Hepatocyte (in vitro differentiated cells): ENCODE measurements at regions not wholly inside any gene's neighbourhood (a gene's known extent, or its start where the extent isn't known, plus 50 kb on each side); places are given as distances from the start of the nearest gene placed in this dataset.
A peak's percentile ranks its signal among the peaks of the same experiment; 100 is the strongest.

Source experiments
- DNase-seq: peaks from one replicate; pipeline ENCODE4 v3.0.0-alpha.2; 2016; ENCODE audit warnings: low spot score
- H2AFZ ChIP-seq: fragments of 200-600 bp; sonication (generic); 2 replicates; pipeline ENCODE4 v1.6.0; 2016; ENCODE audit warnings: antibody characterized with exemption, mild to moderate bottlenecking
- H3K27ac ChIP-seq: fragments of 200-600 bp; sonication (generic); 2 replicates; pipeline ENCODE4 v1.5.1; 2016; ENCODE audit warnings: mild to moderate bottlenecking
- H3K27me3 ChIP-seq: fragments of 200-600 bp; sonication (generic); 2 replicates; pipeline ENCODE4 v1.6.1; 2016
- H3K36me3 ChIP-seq: fragments of 200-600 bp; sonication (generic); replicated peaks from 2 replicates; pipeline ENCODE4 v1.5.1; 2016; ENCODE audit warnings: low read depth; ENCODE audit not compliant: insufficient read depth
- H3K4me1 ChIP-seq: fragments of 200-600 bp; sonication (generic); 2 replicates; pipeline ENCODE4 v1.5.1; 2016; ENCODE audit warnings: mild to moderate bottlenecking, moderate library complexity; ENCODE audit not compliant: insufficient read depth
- H3K4me2 ChIP-seq: fragments of 200-600 bp; sonication (generic); 2 replicates; pipeline ENCODE4 v1.6.0; 2016
- H3K4me3 ChIP-seq: fragments of 200-600 bp; sonication (generic); 2 replicates; pipeline ENCODE4 v1.5.1; 2016; ENCODE audit warnings: mild to moderate bottlenecking
- H3K79me2 ChIP-seq: fragments of 200-600 bp; sonication (generic); 2 replicates; pipeline ENCODE4 v1.6.0; 2017; ENCODE audit warnings: mild to moderate bottlenecking
- H3K9me2 ChIP-seq: fragments of 200-600 bp; sonication (generic); replicated peaks from 2 replicates; pipeline ENCODE4 v1.6.0; 2017; ENCODE audit warnings: mild to moderate bottlenecking; ENCODE audit not compliant: insufficient read depth
- H3K9me3 ChIP-seq: fragments of 200-600 bp; sonication (generic); 2 replicates; pipeline ENCODE4 v1.5.1; 2016; ENCODE audit warnings: low read depth, mild to moderate bottlenecking
- H4K20me1 ChIP-seq: fragments of 200-600 bp; sonication (generic); 2 replicates; pipeline ENCODE4 v1.6.0; 2016; ENCODE audit warnings: mild to moderate bottlenecking; ENCODE audit not compliant: insufficient read depth, poor library complexity, severe bottlenecking
- CTCF ChIP-seq: fragments of 200-600 bp; sonication (generic); IDR thresholded peaks from 2 replicates; pipeline ENCODE4 v1.5.1; 2016; ENCODE audit warnings: antibody characterized with exemption, mild to moderate bottlenecking; ENCODE audit not compliant: poor library complexity
- EZH2 ChIP-seq: fragments of 200-600 bp; sonication (generic); IDR thresholded peaks from 2 replicates; pipeline ENCODE4 v1.6.1; 2016; ENCODE audit warnings: antibody characterized with exemption, mild to moderate bottlenecking, borderline replicate concordance
- EZH2phosphoT487 ChIP-seq: fragments of 200-600 bp; sonication (generic); IDR thresholded peaks from one replicate; pipeline ENCODE4 v1.6.1; 2018; ENCODE audit warnings: antibody characterized with exemption, mild to moderate bottlenecking, low read depth, moderate library complexity; ENCODE audit not compliant: unreplicated experiment, severe bottlenecking
- WGBS: methylation state at CpG from one replicate; pipeline ENCODE4 v1.1.6; 2016; ENCODE audit warnings: low lambda C conversion rate; ENCODE audit errors: missing lambda C conversion rate; 5-methylcytosine and 5-hydroxymethylcytosine counted together

- no peaks in the 10 kb centered on the region for H3K27me3 ChIP-seq
- DNase-seq, result no peak
- H3K4me3 ChIP-seq, result no peak overlapping the region
- no peak for TF ChIP-seq CTCF
- TF ChIP-seq EZH2, result no peak
- TF ChIP-seq EZH2phosphoT487, result no peak
- H3K27ac ChIP-seq, result no peak overlapping the region
- no peaks in the 10 kb centered on the region for H3K36me3 ChIP-seq
- no peaks in the 10 kb centered on the region for H4K20me1 ChIP-seq
- no peaks in the 10 kb centered on the region for H3K9me3 ChIP-seq
- 23% methylated on average over 4 of the region's 4 CpGs for WGBS
- H2AFZ ChIP-seq, result no peak overlapping the region
- peaks cover 21% of the 10 kb centered on the region for H3K4me1 ChIP-seq
- peak overlapping the region; percentile 41 for H3K4me2 ChIP-seq
- H3K9me2 ChIP-seq, result no peaks in the 10 kb centered on the region
- H3K79me2 ChIP-seq, result no peaks in the 10 kb centered on the region
These were observed 272.0 kb downstream of the LNPK start for GRCh38 chr2:175730050-175730449.

GRCh38 chr2:175729049-175729706 lies 272.9 kb downstream of the LNPK start:
- Histone ChIP-seq H3K4me1 (peaks cover 21% of the 10 kb centered on the region), H3K4me3 (no peak overlapping the region), H3K9me3 (no peaks in the 10 kb centered on the region), H3K4me2 (no peak overlapping the region), H4K20me1 (no peaks in the 10 kb centered on the region), H2AFZ (no peak overlapping the region), H3K36me3 (no peaks in the 10 kb centered on the region), H3K79me2 (no peaks in the 10 kb centered on the region), H3K27me3 (no peaks in the 10 kb centered on the region), H3K27ac (no peak overlapping the region), H3K9me2 (no peaks in the 10 kb centered on the region)
- DNase-seq, result no peak
- no peak for TF ChIP-seq EZH2
- no peak for TF ChIP-seq CTCF
- no peak for TF ChIP-seq EZH2phosphoT487
- 92% methylated on average over 4 of the region's 4 CpGs for WGBS

GRCh38 chr2:175728032-175728431 lies 274.0 kb downstream of the LNPK start:
- Histone ChIP-seq H4K20me1 (no peaks in the 10 kb centered on the region), H3K27me3 (no peaks in the 10 kb centered on the region), H3K4me3 (no peak overlapping the region), H3K9me3 (no peaks in the 10 kb centered on the region), H3K9me2 (no peaks in the 10 kb centered on the region), H3K79me2 (no peaks in the 10 kb centered on the region), H3K4me2 (no peak overlapping the region), H3K27ac (no peak overlapping the region), H2AFZ (no peak overlapping the region), H3K36me3 (no peaks in the 10 kb centered on the region), H3K4me1 (peaks cover 20% of the 10 kb centered on the region)
- DNase-seq, result no peak
- TF ChIP-seq EZH2 (no peak), EZH2phosphoT487 (no peak), CTCF (no peak)
- WGBS, result 89% methylated on average over 4 of the region's 4 CpGs

GRCh38 chr2:175726223-175726622 lies 275.8 kb downstream of the LNPK start:
- TF ChIP-seq EZH2phosphoT487, result no peak
- no peak for TF ChIP-seq CTCF
- TF ChIP-seq EZH2, result no peak
- H3K9me3 ChIP-seq, result no peaks in the 10 kb centered on the region
- DNase-seq, result no peak
- no peaks in the 10 kb centered on the region for H4K20me1 ChIP-seq
- H3K9me2 ChIP-seq, result no peaks in the 10 kb centered on the region
- WGBS, result 21% methylated on average over 2 of the region's 2 CpGs
- H3K27ac ChIP-seq, result no peak overlapping the region
- no peaks in the 10 kb centered on the region for H3K79me2 ChIP-seq
- no peak overlapping the region for H3K4me3 ChIP-seq
- no peak overlapping the region for H2AFZ ChIP-seq
- no peaks in the 10 kb centered on the region for H3K27me3 ChIP-seq
- peaks cover 17% of the 10 kb centered on the region for H3K4me1 ChIP-seq
- no peak overlapping the region for H3K4me2 ChIP-seq
- no peaks in the 10 kb centered on the region for H3K36me3 ChIP-seq
